GM18867 (cell line): ENCODE measurements at regions not wholly inside any gene's neighbourhood (a gene's known extent, or its start where the extent isn't known, plus 50 kb on each side); places are given as distances from the start of the nearest gene placed in this dataset.

Source experiments
- ATAC-seq: cut with Tn5 transposase; IDR thresholded peaks from one replicate; pipeline ENCODE4 v1.9.1; 2021; ENCODE audit warnings: mild to moderate bottlenecking, moderate library complexity; ENCODE audit not compliant: unreplicated experiment

- no peak for ATAC-seq
Observed at GRCh38 chr2:123915380-123915779, 109.7 kb upstream of the CNTNAP5 start.

GRCh38 chr2:123916051-123916450 lies 109.0 kb upstream of the CNTNAP5 start:
- ATAC-seq = no peak

- no peak for ATAC-seq
Observed at GRCh38 chr2:123916531-123916930, 108.6 kb upstream of the CNTNAP5 start.

- ATAC-seq = no peak
Observed at GRCh38 chr2:123917241-123917640, 107.8 kb upstream of the CNTNAP5 start.

- no peak for ATAC-seq
Observed at GRCh38 chr2:123928358-123928757, 96.7 kb upstream of the CNTNAP5 start.

GRCh38 chr2:123935405-123935804 lies 89.7 kb upstream of the CNTNAP5 start:
- ATAC-seq = no peak

GRCh38 chr2:123953846-123954245 lies 71.2 kb upstream of the CNTNAP5 start:
- ATAC-seq = no peak

- ATAC-seq = no peak
Observed at GRCh38 chr2:123958011-123958410, 67.1 kb upstream of the CNTNAP5 start.

- ATAC-seq = no peak
Observed at GRCh38 chr2:123961576-123961975, 63.5 kb upstream of the CNTNAP5 start.

- no peak for ATAC-seq
Observed at GRCh38 chr2:123971564-123972318, 53.3 kb upstream of the CNTNAP5 start.
